Natural killer cell (primary cell): ENCODE measurements at regions not wholly inside any gene's neighbourhood (a gene's known extent, or its start where the extent isn't known, plus 50 kb on each side); places are given as distances from the start of the nearest gene placed in this dataset.
"Not testable (repeated sequence)": the region's sequence is repeated elsewhere in the genome, so short reads cannot be mapped to it uniquely, and the experiment has no call there.

Experiments used
- ATAC-seq, 3 donors: fragments of 150-1000 bp in 2 of 3; fragments of 200-7000 bp in 1 of 3; cut with Tn5 transposase; 1 replicate in 1 of 3; 2 replicates in 2 of 3; pipeline ENCODE4 v1.10.0; 2021; ENCODE audit warnings: mild to moderate bottlenecking in 2 of 3, moderate library complexity in 2 of 3
- DNase-seq, 2 donors: peaks; one replicate each; pipeline versions ENCODE4 v3.0.0 to v3.0.0-alpha.2; 2013 to 2021; ENCODE audit warnings: mixed read lengths in 1 of 2
- H3K27ac ChIP-seq: one replicate; pipeline ENCODE4 v1.5.1; 2013; ENCODE audit warnings: mild to moderate bottlenecking, low read length
- H3K27me3 ChIP-seq: one replicate; pipeline ENCODE4 v1.6.1; 2013; ENCODE audit warnings: low read length; ENCODE audit not compliant: control insufficient read depth, insufficient read depth
- H3K36me3 ChIP-seq: one replicate; pipeline ENCODE4 v1.6.1; 2013; ENCODE audit warnings: low read length; ENCODE audit not compliant: control insufficient read depth, insufficient read depth
- H3K4me1 ChIP-seq: one replicate; pipeline ENCODE4 v1.6.1; 2013; ENCODE audit warnings: low read length; ENCODE audit not compliant: control insufficient read depth, insufficient read depth
- H3K4me3 ChIP-seq: one replicate; pipeline ENCODE4 v1.5.1; 2013; ENCODE audit warnings: low read length
- H3K9me3 ChIP-seq: one replicate; pipeline ENCODE4 v1.6.1; 2013; ENCODE audit warnings: low read length; ENCODE audit not compliant: control insufficient read depth, insufficient read depth
- H3K27ac Mint-ChIP-seq, 2 donors: one replicate each; pipeline ENCODE4 v1.8.0; 2022; ENCODE audit warnings: mild to moderate bottlenecking in 2 of 2, mixed read lengths in 2 of 2, moderate library complexity in 1 of 2
- H3K27me3 Mint-ChIP-seq, 2 donors: one replicate each; pipeline ENCODE4 v1.8.0; 2022; ENCODE audit warnings: low read depth in 2 of 2, mixed read lengths in 2 of 2
- H3K36me3 Mint-ChIP-seq: one replicate; pipeline ENCODE4 v1.8.0; 2022; ENCODE audit warnings: mixed read lengths
- H3K4me1 Mint-ChIP-seq, 2 donors: one replicate each; pipeline ENCODE4 v1.8.0; 2022; ENCODE audit warnings: mixed read lengths in 2 of 2
- H3K4me3 Mint-ChIP-seq: one replicate; pipeline ENCODE4 v1.8.0; 2022; ENCODE audit warnings: mild to moderate bottlenecking, moderate library complexity, mixed read lengths
- H3K9me3 Mint-ChIP-seq, 2 donors: one replicate each; pipeline ENCODE4 v1.8.0; 2022; ENCODE audit warnings: mixed read lengths in 2 of 2
- WGBS: methylation state at CpG from one replicate; pipeline ENCODE4 v1.1.7; 2013; ENCODE audit warnings: missing lambda C conversion rate; ENCODE audit not compliant: insufficient coverage; 5-methylcytosine and 5-hydroxymethylcytosine counted together
- intact Hi-C: fragments of 100-400 bp; cut with micrococcal nuclease; formaldehyde crosslinking; loops from one replicate; pipeline ENCODE4 v1.14.2; 2022
- TF ChIP-seq, protein P1 (sequence below): fragments of 200-600 bp; IDR thresholded peaks from one replicate; pipeline ENCODE4 v1.8.0; 2022; ENCODE audit warnings: antibody characterized with exemption

DNA sequence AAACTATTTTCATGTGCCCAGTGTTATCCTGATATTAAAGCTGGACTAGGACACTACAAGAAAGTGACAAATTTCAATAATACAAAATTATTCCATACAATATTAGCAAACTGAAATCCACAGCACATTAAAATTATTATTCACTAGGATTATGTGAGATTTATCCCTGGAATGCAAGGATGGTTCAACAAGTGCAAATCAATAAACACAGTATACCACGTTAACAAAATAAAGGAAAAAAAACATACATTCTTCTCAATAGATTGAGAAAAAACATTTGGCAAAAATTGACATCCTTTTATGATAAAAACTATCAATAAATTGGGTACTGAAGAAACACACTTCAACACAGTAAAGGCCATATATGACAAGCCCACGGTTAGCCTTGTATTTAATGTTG, 1758.2 kb upstream of the RAG2 start:
- no peak overlapping the region for H3K4me3 ChIP-seq
- no peak for DNase-seq
- H3K27ac ChIP-seq = no peak overlapping the region
- intact Hi-C loops = no loop called here
- no peaks in the 10 kb centered on the region for H3K36me3 ChIP-seq
- Mint-ChIP-seq H3K36me3 (peaks cover under 1% of the 10 kb centered on the region), H3K27me3 (no peaks in the 10 kb centered on the region), H3K4me1 (no peaks in the 10 kb centered on the region), H3K4me3 (no peak overlapping the region), H3K27ac (no peak overlapping the region), H3K9me3 (peaks cover 4 to 14% of the 10 kb centered on the region in 2 donors)
- no peak for ATAC-seq
- TF ChIP-seq, protein P1, sequence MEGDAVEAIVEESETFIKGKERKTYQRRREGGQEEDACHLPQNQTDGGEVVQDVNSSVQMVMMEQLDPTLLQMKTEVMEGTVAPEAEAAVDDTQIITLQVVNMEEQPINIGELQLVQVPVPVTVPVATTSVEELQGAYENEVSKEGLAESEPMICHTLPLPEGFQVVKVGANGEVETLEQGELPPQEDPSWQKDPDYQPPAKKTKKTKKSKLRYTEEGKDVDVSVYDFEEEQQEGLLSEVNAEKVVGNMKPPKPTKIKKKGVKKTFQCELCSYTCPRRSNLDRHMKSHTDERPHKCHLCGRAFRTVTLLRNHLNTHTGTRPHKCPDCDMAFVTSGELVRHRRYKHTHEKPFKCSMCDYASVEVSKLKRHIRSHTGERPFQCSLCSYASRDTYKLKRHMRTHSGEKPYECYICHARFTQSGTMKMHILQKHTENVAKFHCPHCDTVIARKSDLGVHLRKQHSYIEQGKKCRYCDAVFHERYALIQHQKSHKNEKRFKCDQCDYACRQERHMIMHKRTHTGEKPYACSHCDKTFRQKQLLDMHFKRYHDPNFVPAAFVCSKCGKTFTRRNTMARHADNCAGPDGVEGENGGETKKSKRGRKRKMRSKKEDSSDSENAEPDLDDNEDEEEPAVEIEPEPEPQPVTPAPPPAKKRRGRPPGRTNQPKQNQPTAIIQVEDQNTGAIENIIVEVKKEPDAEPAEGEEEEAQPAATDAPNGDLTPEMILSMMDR = no peak
- peaks cover 3% of the 10 kb centered on the region for H3K9me3 ChIP-seq
- no CpG with 5 or more reads among the region's 2 CpGs for WGBS
- H3K27me3 ChIP-seq = no peaks in the 10 kb centered on the region
- H3K4me1 ChIP-seq = no peaks in the 10 kb centered on the region

DNA sequence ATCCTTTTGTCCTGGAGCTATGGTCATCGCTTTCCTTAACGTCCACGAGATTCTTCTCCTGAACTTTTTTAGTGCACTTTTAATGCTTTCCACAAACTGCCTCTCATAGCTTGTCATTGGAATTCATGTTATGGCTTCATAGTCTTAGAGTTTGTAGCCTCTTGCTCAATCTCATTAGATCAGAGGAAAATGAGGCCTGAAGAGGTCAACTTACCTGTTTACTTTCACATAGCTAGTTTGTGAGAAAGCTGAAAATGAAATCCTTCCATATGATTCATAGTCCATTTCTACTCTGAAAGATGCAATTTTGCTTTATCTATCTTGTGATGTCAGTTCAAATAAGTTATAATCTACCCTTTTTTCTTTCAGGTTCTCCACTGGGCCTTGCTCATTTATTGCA, 1747.2 kb upstream of the RAG2 start:
- no peak for ATAC-seq
- H3K4me3 ChIP-seq = no peak overlapping the region
- intact Hi-C loops = no loop called here
- H3K9me3 ChIP-seq = peaks cover 6% of the 10 kb centered on the region
- no peak overlapping the region for H3K27ac ChIP-seq
- H3K36me3 Mint-ChIP-seq = no peaks in the 10 kb centered on the region
- no peaks in the 10 kb centered on the region for H3K9me3 Mint-ChIP-seq
- DNase-seq = no peak
- TF ChIP-seq, protein P1 = no peak
- H3K27ac Mint-ChIP-seq = no peak overlapping the region
- WGBS = 91% methylated on average over 3 of the region's 3 CpGs
- H3K36me3 ChIP-seq = no peaks in the 10 kb centered on the region
- H3K4me3 Mint-ChIP-seq = no peak overlapping the region
- no peaks in the 10 kb centered on the region for H3K27me3 Mint-ChIP-seq
- no peaks in the 10 kb centered on the region for H3K4me1 Mint-ChIP-seq
- no peaks in the 10 kb centered on the region for H3K27me3 ChIP-seq
- no peaks in the 10 kb centered on the region for H3K4me1 ChIP-seq

- DNase-seq, H3K36me3 Mint-ChIP-seq, intact Hi-C loops, H3K27me3 Mint-ChIP-seq, H3K36me3 ChIP-seq, H3K4me3 Mint-ChIP-seq, H3K4me3 ChIP-seq, H3K27me3 ChIP-seq, H3K27ac ChIP-seq, H3K9me3 ChIP-seq, H3K4me1 Mint-ChIP-seq, H3K4me1 ChIP-seq, ATAC-seq, H3K9me3 Mint-ChIP-seq, H3K27ac Mint-ChIP-seq: not testable (repeated sequence)
- 100% methylated on average over 1 of the region's 2 CpGs for WGBS
Measured at GRCh38 chr11:38341612-38342011, 1743.6 kb upstream of the RAG2 start.

DNA sequence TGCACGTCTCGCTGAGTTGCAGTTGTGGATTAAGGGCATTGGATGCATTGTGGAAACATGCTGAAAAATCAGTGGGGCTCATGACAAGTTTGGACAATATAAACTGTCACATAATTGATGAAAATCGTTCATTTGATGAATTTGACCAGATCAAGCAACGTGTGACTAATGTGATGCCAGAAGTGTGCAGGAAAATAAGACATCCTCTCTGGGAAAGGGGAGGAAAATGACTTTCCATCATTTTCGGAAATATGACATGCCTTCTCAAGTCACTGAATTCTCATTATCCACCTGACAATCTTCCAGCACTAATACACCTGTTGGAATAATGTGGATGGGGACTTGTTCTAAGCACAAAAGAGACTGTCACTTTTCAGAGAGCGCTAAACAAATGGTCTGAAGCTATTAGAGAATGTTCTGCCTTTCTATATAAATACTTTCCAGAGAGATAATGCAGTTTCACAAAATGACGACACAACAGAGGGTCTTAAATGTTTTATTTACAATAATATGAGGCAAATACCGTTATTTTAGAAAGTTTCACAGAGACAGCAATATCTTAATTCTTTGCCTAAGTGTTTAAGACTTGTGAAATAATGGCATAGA, 1741.9 kb upstream of the RAG2 start:
- ATAC-seq (no peak), DNase-seq (no peak)
- Histone ChIP-seq H3K4me1 (no peaks in the 10 kb centered on the region), H3K27ac (no peak overlapping the region), H3K36me3 (no peaks in the 10 kb centered on the region), H3K9me3 (no peaks in the 10 kb centered on the region), H3K4me3 (no peak overlapping the region), H3K27me3 (no peaks in the 10 kb centered on the region)
- H3K4me3 Mint-ChIP-seq = no peak overlapping the region
- no peak overlapping the region for H3K27ac Mint-ChIP-seq
- no peaks in the 10 kb centered on the region for H3K36me3 Mint-ChIP-seq
- no peaks in the 10 kb centered on the region for H3K4me1 Mint-ChIP-seq
- TF ChIP-seq, protein P1 = no peak
- H3K27me3 Mint-ChIP-seq = no peaks in the 10 kb centered on the region
- 78% methylated on average over 5 of the region's 8 CpGs for WGBS
- intact Hi-C loops = no loop called here
- H3K9me3 Mint-ChIP-seq = peaks cover 2 to 7% of the 10 kb centered on the region in 2 donors

GRCh38 chr11:38338022-38338421, 1740.0 kb upstream of the RAG2 start:
- H3K27ac Mint-ChIP-seq, H3K4me3 ChIP-seq, intact Hi-C loops, H3K9me3 ChIP-seq, H3K27me3 Mint-ChIP-seq, H3K9me3 Mint-ChIP-seq, H3K27me3 ChIP-seq, H3K36me3 Mint-ChIP-seq, DNase-seq, ATAC-seq, H3K4me1 ChIP-seq, H3K36me3 ChIP-seq, H3K4me3 Mint-ChIP-seq, H3K4me1 Mint-ChIP-seq, H3K27ac ChIP-seq: not testable (repeated sequence)
- WGBS = 80% methylated on average over 3 of the region's 5 CpGs
